GM13976 (cell line): ENCODE measurements at regions not wholly inside any gene's neighbourhood (a gene's known extent, or its start where the extent isn't known, plus 50 kb on each side); places are given as distances from the start of the nearest gene placed in this dataset.

ENCODE experiments used
- DNase-seq: peaks from one replicate; pipeline ENCODE4 v3.0.0; 2012; ENCODE audit warnings: low spot score
- CTCF ChIP-seq: IDR thresholded peaks from 2 replicates; pipeline ENCODE4 v1.5.1; 2012; ENCODE audit warnings: borderline replicate concordance, mild to moderate bottlenecking; ENCODE audit not compliant: insufficient read depth; ENCODE audit errors: extremely low read depth, missing control alignments, control extremely low read depth
- in situ Hi-C: fragments of 300-500 bp; cut with MboI; formaldehyde crosslinking; loops from one replicate; pipeline ENCODE4 v1.12.0; 2022; ENCODE audit warnings: low sequenced_read_pairs, mixed read lengths, inconsistent platforms; ENCODE audit not compliant: unreplicated experiment

- in situ Hi-C loops: no loop called here
- no peak for TF ChIP-seq CTCF
- no peak for DNase-seq
Measured at GRCh38 chr6:114559419-114559818, 216.6 kb upstream of the HS3ST5 start.

DNA sequence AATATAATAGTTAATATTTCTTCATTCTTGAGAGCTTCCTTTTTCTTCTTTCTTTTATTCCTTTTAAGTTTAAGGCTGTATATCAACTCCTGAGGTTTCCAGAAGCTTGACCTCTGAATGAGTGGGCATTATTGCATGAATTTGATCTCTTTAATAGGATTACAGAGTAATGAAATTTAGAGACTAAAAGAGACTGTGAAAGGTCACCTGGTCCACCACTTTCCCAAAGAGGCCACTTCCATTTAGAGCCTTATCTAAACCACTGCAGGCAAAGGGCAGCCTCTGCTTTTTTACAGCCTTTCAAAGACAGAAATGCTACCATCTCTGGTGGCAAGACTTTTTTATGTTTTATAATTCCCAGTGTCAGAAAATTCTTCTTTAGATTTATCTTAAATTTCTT is 215.3 kb upstream of the HS3ST5 start:
- no peak for TF ChIP-seq CTCF
- DNase-seq: no peak
- in situ Hi-C loops: no loop called here

DNA sequence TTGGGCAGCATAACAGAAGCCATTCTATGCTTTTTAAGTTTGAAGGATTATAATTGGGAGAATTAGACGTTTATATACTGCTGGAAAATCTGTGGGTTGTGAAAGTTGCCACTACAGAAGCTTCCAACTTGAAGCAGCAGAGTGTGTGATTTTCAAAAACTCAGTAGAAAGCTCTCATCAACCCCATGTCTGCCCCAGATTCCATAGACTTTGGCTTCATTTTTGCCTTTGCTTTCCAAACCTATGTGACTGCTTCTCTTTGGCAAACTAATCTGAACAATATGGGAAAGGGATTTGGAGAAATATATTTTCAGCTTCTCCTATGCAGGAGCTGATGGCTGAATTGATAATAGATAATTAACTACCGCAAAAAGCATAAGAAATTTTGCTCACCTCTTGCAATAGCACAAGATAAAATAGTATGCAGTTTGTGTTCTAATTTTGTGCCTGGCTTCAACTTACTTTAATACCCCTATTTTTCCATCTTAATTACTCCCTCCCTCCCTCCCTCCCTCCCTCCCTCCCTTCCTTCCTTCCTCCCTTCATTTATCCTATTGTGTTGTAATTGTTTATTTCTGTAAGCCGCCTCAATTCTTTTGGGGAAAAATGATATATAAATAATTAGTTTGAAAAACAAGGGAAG is 214.1 kb upstream of the HS3ST5 start:
- no peak for DNase-seq
- no peak for TF ChIP-seq CTCF
- in situ Hi-C loops: no loop called here

DNA sequence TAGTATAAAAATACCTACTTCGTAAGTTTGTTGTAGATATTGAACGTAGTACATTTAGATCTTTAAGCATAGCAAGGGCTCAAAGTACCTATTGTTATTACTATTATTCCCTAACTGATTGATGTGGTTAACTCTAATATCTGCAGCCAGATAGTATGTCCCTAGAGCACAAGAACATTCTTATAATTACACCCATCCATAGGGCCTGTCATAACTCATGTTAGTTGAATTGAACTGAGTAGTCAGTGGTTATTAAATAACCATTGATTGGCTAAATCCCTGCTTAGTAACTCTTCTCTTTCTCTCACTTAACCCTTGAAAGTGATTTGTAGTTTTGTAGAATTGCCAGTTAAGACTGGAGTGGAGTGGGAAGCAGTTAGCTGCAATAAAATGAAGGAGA is 207.5 kb upstream of the HS3ST5 start:
- no peak for DNase-seq
- no peak for TF ChIP-seq CTCF
- in situ Hi-C loops: no loop called here

DNA sequence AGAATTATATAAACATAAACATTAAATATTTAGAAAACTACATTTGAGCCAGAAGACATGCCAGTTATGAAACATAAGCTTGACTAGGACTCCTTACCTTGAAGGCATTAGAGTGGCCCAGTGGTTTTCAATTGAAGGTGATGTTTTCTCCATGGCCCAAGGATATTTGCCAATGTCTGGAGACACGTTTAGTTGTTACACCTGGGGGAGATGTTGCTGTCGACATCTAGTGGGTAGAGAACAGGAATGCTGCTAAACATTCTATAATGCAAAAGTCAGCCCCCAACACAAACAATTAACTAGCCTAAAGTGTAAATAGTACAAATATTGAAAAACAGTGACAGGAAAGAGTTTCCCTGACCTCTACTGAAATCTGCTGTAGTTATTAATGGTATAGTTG is 200.9 kb upstream of the HS3ST5 start:
- DNase-seq: no peak

DNA sequence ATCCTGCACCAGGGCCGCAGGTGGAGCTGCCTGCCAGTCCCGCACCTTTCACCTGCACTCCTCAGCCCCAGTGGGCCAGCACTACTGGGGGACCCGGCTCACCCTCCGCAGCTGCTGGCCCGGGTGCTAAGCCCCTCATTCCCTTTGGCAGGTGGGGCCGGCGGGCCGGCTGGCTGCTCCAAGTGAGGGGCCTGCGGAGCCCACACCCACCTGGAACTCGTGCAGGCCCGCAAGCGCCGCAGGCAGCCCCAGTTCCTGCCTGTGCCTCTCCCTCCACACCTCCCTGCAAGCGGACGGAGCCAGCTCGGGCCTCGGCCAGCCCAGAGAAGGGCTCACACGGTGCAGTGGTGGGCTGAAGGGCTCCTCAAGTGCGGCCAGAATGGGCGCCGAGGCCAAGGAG is 199.0 kb upstream of the HS3ST5 start:
- no peak for TF ChIP-seq CTCF
- in situ Hi-C loops: no loop called here
- no peak for DNase-seq

More for the DNA sequence above, 200.9 kb upstream of the HS3ST5 start:
- no peak for TF ChIP-seq CTCF
- in situ Hi-C loops: no loop called here
